HEK293 (cell line): ENCODE measurements at regions not wholly inside any gene's neighbourhood (a gene's known extent, or its start where the extent isn't known, plus 50 kb on each side); places are given as distances from the start of the nearest gene placed in this dataset.

Source experiments
- CTCF ChIA-PET: fragments of 350-600 bp; formaldehyde crosslinking; extraction: SDS; loops from one replicate; lab custom pipeline; 2021; ENCODE audit warnings: antibody characterized with exemption; lab: Yijun Ruan, JAX
- POLR2A ChIA-PET: fragments of 300-600 bp; formaldehyde crosslinking; extraction: SDS; loops from one replicate; lab custom pipeline; 2020; ENCODE audit warnings: antibody characterized with exemption, inconsistent platforms; lab: Yijun Ruan, JAX
- H3K27ac ChIP-seq: fragments of 200-500 bp; sonication (Bioruptor generic); 2 replicates; pipeline ENCODE4 v1.5.1; 2014; ENCODE audit warnings: low read depth, low read length, control low read depth, inconsistent platforms; ENCODE audit errors: extremely low read depth
- H3K36me3 ChIP-seq, 2 experiments: fragments of 200-500 bp in 1 of 2; sonication (Bioruptor generic) in 1 of 2; 1 replicate in 1 of 2; 2 replicates in 1 of 2; pipeline ENCODE4 v1.5.1; 2014 to 2017; ENCODE audit warnings: inconsistent platforms in 2 of 2, low read length in 2 of 2; ENCODE audit not compliant: control insufficient read depth in 2 of 2, insufficient read depth in 1 of 2
- H3K4me1 ChIP-seq: fragments of 200-500 bp; sonication (Bioruptor generic); 2 replicates; pipeline ENCODE4 v1.5.1; 2014; ENCODE audit warnings: mild to moderate bottlenecking, low read length, inconsistent platforms; ENCODE audit not compliant: control insufficient read depth, insufficient read depth
- H3K4me3 ChIP-seq: 2 replicates; pipeline ENCODE4 v1.5.1; 2011; ENCODE audit warnings: low read depth, mild to moderate bottlenecking, control low read depth, low read length, moderate library complexity
- H3K9me3 ChIP-seq: fragments of 200-500 bp; sonication (Bioruptor generic); 2 replicates; pipeline ENCODE4 v1.5.1; 2014; ENCODE audit warnings: low read depth, low read length, inconsistent platforms; ENCODE audit not compliant: control insufficient read depth, insufficient read depth
- BCL11B ChIP-seq: fragments of 450-650 bp; formaldehyde crosslinking; IDR thresholded peaks from 2 replicates; pipeline ENCODE4 v1.5.1; 2016; ENCODE audit warnings: low read depth, missing biosample characterization, missing genetic modification characterization
- EGR2 ChIP-seq: fragments of 450-650 bp; formaldehyde crosslinking; IDR thresholded peaks from 2 replicates; pipeline ENCODE4 v1.5.1; 2016; ENCODE audit warnings: low read depth, missing biosample characterization, missing genetic modification characterization
- GFI1B ChIP-seq: fragments of 450-650 bp; formaldehyde crosslinking; IDR thresholded peaks from 2 replicates; pipeline ENCODE4 v1.5.1; 2016; ENCODE audit warnings: missing biosample characterization, missing genetic modification characterization
- KLF1 ChIP-seq: fragments of 450-650 bp; formaldehyde crosslinking; IDR thresholded peaks from 2 replicates; pipeline ENCODE4 v1.5.1; 2016; ENCODE audit warnings: missing biosample characterization, missing genetic modification characterization
- KLF17 ChIP-seq: fragments of 450-650 bp; formaldehyde crosslinking; IDR thresholded peaks from 2 replicates; pipeline ENCODE4 v1.5.1; 2016; ENCODE audit warnings: missing biosample characterization, missing genetic modification characterization
- SP2 ChIP-seq: fragments of 450-650 bp; formaldehyde crosslinking; IDR thresholded peaks from 2 replicates; pipeline ENCODE4 v1.5.1; 2016; ENCODE audit warnings: missing biosample characterization, missing genetic modification characterization
- TCF7L2 ChIP-seq: IDR thresholded peaks from 2 replicates; pipeline ENCODE4 v1.6.1; 2011; ENCODE audit warnings: low read depth, mild to moderate bottlenecking, inconsistent platforms, low read length, moderate library complexity, borderline replicate concordance
- ZBTB20 ChIP-seq: fragments of 450-650 bp; formaldehyde crosslinking; IDR thresholded peaks from 2 replicates; pipeline ENCODE4 v1.5.1; 2016; ENCODE audit warnings: missing biosample characterization, missing genetic modification characterization
- ZNF112 ChIP-seq: fragments of 450-650 bp; formaldehyde crosslinking; IDR thresholded peaks from 2 replicates; pipeline ENCODE4 v1.5.0; 2017; ENCODE audit warnings: missing biosample characterization, missing genetic modification characterization
- ZNF302 ChIP-seq: fragments of 450-650 bp; formaldehyde crosslinking; IDR thresholded peaks from 2 replicates; pipeline ENCODE4 v1.5.1; 2016; ENCODE audit warnings: missing biosample characterization, missing genetic modification characterization, low read depth
- ZNF324 ChIP-seq: fragments of 450-650 bp; formaldehyde crosslinking; IDR thresholded peaks from 2 replicates; pipeline ENCODE4 v1.5.1; 2016; ENCODE audit warnings: missing biosample characterization, missing genetic modification characterization
- ZNF623 ChIP-seq: fragments of 450-650 bp; formaldehyde crosslinking; IDR thresholded peaks from 2 replicates; pipeline ENCODE4 v1.5.1; 2016; ENCODE audit warnings: missing biosample characterization, missing genetic modification characterization
- ZNF660 ChIP-seq: fragments of 450-650 bp; IDR thresholded peaks from 2 replicates; pipeline ENCODE4 v1.5.1; 2018; ENCODE audit warnings: missing biosample characterization, mild to moderate bottlenecking, missing genetic modification characterization
- ZNF692 ChIP-seq: fragments of 450-650 bp; formaldehyde crosslinking; IDR thresholded peaks from 2 replicates; pipeline ENCODE4 v1.5.1; 2016; ENCODE audit warnings: missing biosample characterization, missing genetic modification characterization
- ZNF785 ChIP-seq: fragments of 450-650 bp; formaldehyde crosslinking; IDR thresholded peaks from 2 replicates; pipeline ENCODE4 v1.5.1; 2016; ENCODE audit warnings: missing biosample characterization, missing genetic modification characterization
- ZNF792 ChIP-seq: fragments of 450-650 bp; formaldehyde crosslinking; IDR thresholded peaks from 2 replicates; pipeline ENCODE4 v1.5.1; 2016; ENCODE audit warnings: missing biosample characterization, missing genetic modification characterization
- TF ChIP-seq, protein P1 (sequence below): fragments of 450-650 bp; formaldehyde crosslinking; IDR thresholded peaks from 2 replicates; pipeline ENCODE4 v1.5.1; 2016; ENCODE audit warnings: missing biosample characterization, missing genetic modification characterization
- TF ChIP-seq, protein P2 (sequence below): fragments of 450-650 bp; formaldehyde crosslinking; conservative IDR thresholded peaks from 2 replicates; pipeline ENCODE4 v1.5.1; 2016; ENCODE audit warnings: low read depth, missing biosample characterization, missing genetic modification characterization
- TF ChIP-seq, protein P3 (sequence below): fragments of 450-650 bp; formaldehyde crosslinking; IDR thresholded peaks from 2 replicates; pipeline ENCODE4 v1.5.0; 2017; ENCODE audit warnings: missing biosample characterization, missing genetic modification characterization, borderline replicate concordance
- TF ChIP-seq, protein P4 (sequence below): fragments of 450-650 bp; formaldehyde crosslinking; IDR thresholded peaks from 2 replicates; pipeline ENCODE4 v1.5.1; 2017; ENCODE audit warnings: missing biosample characterization, missing genetic modification characterization

- TF ChIP-seq KLF1 (tag by site-specific recombination): peak; percentile 84
- TF ChIP-seq ZNF792: peak; percentile 98
- peak; percentile 76 for TF ChIP-seq EGR2 (tag by site-specific recombination)
- TF ChIP-seq GFI1B (tag by site-specific recombination): no peak
- TF ChIP-seq, protein P1, sequence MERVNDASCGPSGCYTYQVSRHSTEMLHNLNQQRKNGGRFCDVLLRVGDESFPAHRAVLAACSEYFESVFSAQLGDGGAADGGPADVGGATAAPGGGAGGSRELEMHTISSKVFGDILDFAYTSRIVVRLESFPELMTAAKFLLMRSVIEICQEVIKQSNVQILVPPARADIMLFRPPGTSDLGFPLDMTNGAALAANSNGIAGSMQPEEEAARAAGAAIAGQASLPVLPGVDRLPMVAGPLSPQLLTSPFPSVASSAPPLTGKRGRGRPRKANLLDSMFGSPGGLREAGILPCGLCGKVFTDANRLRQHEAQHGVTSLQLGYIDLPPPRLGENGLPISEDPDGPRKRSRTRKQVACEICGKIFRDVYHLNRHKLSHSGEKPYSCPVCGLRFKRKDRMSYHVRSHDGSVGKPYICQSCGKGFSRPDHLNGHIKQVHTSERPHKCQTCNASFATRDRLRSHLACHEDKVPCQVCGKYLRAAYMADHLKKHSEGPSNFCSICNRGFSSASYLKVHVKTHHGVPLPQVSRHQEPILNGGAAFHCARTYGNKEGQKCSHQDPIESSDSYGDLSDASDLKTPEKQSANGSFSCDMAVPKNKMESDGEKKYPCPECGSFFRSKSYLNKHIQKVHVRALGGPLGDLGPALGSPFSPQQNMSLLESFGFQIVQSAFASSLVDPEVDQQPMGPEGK (tag by site-specific recombination): peak; percentile 33; the same call in 1 of the 2 replicates
- peak; percentile 65; the same call in 1 of the 2 replicates for TF ChIP-seq KLF17 (tag by site-specific recombination)
- TF ChIP-seq, protein P2, sequence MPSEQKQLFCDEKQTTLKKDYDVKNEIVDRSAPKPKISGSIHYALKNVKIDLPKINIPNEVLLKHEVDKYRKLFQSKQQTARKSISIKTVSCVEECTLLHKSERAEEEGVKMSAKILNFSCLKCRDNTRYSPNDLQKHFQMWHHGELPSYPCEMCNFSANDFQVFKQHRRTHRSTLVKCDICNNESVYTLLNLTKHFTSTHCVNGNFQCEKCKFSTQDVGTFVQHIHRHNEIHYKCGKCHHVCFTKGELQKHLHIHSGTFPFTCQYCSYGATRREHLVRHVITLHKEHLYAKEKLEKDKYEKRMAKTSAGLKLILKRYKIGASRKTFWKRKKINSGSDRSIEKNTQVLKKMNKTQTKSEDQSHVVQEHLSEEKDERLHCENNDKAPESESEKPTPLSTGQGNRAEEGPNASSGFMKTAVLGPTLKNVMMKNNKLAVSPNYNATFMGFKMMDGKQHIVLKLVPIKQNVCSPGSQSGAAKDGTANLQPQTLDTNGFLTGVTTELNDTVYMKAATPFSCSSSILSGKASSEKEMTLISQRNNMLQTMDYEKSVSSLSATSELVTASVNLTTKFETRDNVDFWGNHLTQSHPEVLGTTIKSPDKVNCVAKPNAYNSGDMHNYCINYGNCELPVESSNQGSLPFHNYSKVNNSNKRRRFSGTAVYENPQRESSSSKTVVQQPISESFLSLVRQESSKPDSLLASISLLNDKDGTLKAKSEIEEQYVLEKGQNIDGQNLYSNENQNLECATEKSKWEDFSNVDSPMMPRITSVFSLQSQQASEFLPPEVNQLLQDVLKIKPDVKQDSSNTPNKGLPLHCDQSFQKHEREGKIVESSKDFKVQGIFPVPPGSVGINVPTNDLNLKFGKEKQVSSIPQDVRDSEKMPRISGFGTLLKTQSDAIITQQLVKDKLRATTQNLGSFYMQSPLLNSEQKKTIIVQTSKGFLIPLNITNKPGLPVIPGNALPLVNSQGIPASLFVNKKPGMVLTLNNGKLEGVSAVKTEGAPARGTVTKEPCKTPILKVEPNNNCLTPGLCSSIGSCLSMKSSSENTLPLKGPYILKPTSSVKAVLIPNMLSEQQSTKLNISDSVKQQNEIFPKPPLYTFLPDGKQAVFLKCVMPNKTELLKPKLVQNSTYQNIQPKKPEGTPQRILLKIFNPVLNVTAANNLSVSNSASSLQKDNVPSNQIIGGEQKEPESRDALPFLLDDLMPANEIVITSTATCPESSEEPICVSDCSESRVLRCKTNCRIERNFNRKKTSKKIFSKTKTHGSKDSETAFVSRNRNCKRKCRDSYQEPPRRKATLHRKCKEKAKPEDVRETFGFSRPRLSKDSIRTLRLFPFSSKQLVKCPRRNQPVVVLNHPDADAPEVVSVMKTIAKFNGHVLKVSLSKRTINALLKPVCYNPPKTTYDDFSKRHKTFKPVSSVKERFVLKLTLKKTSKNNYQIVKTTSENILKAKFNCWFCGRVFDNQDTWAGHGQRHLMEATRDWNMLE (tag by site-specific recombination): peak; percentile 39
- TF ChIP-seq, protein P3, sequence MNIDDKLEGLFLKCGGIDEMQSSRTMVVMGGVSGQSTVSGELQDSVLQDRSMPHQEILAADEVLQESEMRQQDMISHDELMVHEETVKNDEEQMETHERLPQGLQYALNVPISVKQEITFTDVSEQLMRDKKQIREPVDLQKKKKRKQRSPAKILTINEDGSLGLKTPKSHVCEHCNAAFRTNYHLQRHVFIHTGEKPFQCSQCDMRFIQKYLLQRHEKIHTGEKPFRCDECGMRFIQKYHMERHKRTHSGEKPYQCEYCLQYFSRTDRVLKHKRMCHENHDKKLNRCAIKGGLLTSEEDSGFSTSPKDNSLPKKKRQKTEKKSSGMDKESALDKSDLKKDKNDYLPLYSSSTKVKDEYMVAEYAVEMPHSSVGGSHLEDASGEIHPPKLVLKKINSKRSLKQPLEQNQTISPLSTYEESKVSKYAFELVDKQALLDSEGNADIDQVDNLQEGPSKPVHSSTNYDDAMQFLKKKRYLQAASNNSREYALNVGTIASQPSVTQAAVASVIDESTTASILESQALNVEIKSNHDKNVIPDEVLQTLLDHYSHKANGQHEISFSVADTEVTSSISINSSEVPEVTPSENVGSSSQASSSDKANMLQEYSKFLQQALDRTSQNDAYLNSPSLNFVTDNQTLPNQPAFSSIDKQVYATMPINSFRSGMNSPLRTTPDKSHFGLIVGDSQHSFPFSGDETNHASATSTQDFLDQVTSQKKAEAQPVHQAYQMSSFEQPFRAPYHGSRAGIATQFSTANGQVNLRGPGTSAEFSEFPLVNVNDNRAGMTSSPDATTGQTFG: no peak
- TF ChIP-seq ZNF692: peak; percentile 60
- TF ChIP-seq, protein P4, sequence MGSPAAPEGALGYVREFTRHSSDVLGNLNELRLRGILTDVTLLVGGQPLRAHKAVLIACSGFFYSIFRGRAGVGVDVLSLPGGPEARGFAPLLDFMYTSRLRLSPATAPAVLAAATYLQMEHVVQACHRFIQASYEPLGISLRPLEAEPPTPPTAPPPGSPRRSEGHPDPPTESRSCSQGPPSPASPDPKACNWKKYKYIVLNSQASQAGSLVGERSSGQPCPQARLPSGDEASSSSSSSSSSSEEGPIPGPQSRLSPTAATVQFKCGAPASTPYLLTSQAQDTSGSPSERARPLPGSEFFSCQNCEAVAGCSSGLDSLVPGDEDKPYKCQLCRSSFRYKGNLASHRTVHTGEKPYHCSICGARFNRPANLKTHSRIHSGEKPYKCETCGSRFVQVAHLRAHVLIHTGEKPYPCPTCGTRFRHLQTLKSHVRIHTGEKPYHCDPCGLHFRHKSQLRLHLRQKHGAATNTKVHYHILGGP (tag by site-specific recombination): peak; percentile 39; the same call in 1 of the 2 replicates
Observed at GRCh38 chr1:218711884-218712674, 366.9 kb downstream of the TGFB2 start (continued).

- Histone ChIP-seq H3K27ac (no peak overlapping the region), H3K4me3 (no peak overlapping the region), H3K9me3 (no peaks in the 10 kb centered on the region), H3K36me3 (no peaks in the 10 kb centered on the region), H3K4me1 (no peaks in the 10 kb centered on the region)
- TF ChIP-seq BCL11B (tag by site-specific recombination) (no peak), ZNF623 (tag by site-specific recombination) (no peak), ZNF660 (tag by site-specific recombination) (no peak), TCF7L2 (no peak), SP2 (tag by site-specific recombination) (no peak), KLF17 (tag by site-specific recombination) (no peak), ZNF302 (tag by site-specific recombination) (no peak), ZNF785 (tag by site-specific recombination) (no peak), ZBTB20 (no peak), ZNF324 (tag by site-specific recombination) (no peak), ZNF112 (tag by site-specific recombination) (no peak)
- CTCF ChIA-PET: no interaction called here
- POLR2A ChIA-PET: interaction anchor here (1.0 kb wide), 1 partner anchor 367 kb away, joined by 3 read pairs; the partner anchor contains the start of gene TGFB2
Observed at GRCh38 chr1:218712677-218713076, 367.5 kb downstream of the TGFB2 start.
